ENCODE measurements at regions not wholly inside any gene's neighbourhood (a gene's known extent, or its start where the extent isn't known, plus 50 kb on each side); places are given as distances from the start of the nearest gene placed in this dataset.
"Not testable (repeated sequence)": the region's sequence is repeated elsewhere in the genome, so short reads cannot be mapped to it uniquely, and the experiment has no call there.

- Histone ChIP-seq H3K36me3 (no peaks in the 10 kb centered on the region), H3K27ac (no peak overlapping the region), H3K4me1 (no peaks in the 10 kb centered on the region), H3K9me3 (no peaks in the 10 kb centered on the region), H3K4me3 (no peak overlapping the region), H3K27me3 (ENCODE audit: low read depth) (no peaks in the 10 kb centered on the region)
- DNase-seq: no peak
- no peak for TF ChIP-seq CTCF (IDR thresholded peaks at IDR 0.05)
- intact Hi-C loops (cut with DNase I): no loop called here
- no peak for ATAC-seq
These were observed 103.7 kb upstream of the MNS1 start for GRCh38 chr15:56568466-56569167.

- Histone ChIP-seq H3K4me3 (no peak overlapping the region), H3K36me3 (no peaks in the 10 kb centered on the region), H3K9me3 (peaks cover 3% of the 10 kb centered on the region), H3K27me3 (ENCODE audit: low read depth) (no peaks in the 10 kb centered on the region), H3K27ac (no peak overlapping the region), H3K4me1 (no peaks in the 10 kb centered on the region)
- no peak for ATAC-seq
- DNase-seq: no peak
- no peak for TF ChIP-seq CTCF (IDR thresholded peaks at IDR 0.05)
- intact Hi-C loops (cut with DNase I): no loop called here
These were observed 92.5 kb upstream of the MNS1 start for GRCh38 chr15:56557415-56557814.

GRCh38 chr15:56553486-56553885, 88.5 kb upstream of the MNS1 start:
- H3K27me3 ChIP-seq (ENCODE audit: low read depth): no peaks in the 10 kb centered on the region
- H3K9me3 ChIP-seq: peaks cover 3% of the 10 kb centered on the region
- no peaks in the 10 kb centered on the region for H3K4me1 ChIP-seq
- H3K27ac ChIP-seq: no peak overlapping the region
- DNase-seq: no peak
- no peak for ATAC-seq
- no peaks in the 10 kb centered on the region for H3K36me3 ChIP-seq
- no peak for TF ChIP-seq CTCF (IDR thresholded peaks at IDR 0.05)
- intact Hi-C loops (cut with DNase I): no loop called here
- H3K4me3 ChIP-seq: no peak overlapping the region

GRCh38 chr15:56552659-56553058, 87.7 kb upstream of the MNS1 start:
- no peaks in the 10 kb centered on the region for H3K36me3 ChIP-seq
- intact Hi-C loops (cut with DNase I): no loop called here

GRCh38 chr15:56540570-56540969, 75.6 kb upstream of the MNS1 start:
- DNase-seq; H3K27ac ChIP-seq; H3K27me3 ChIP-seq (ENCODE audit: low read depth); intact Hi-C loops (cut with DNase I); H3K36me3 ChIP-seq; H3K4me3 ChIP-seq; H3K9me3 ChIP-seq; ATAC-seq; H3K4me1 ChIP-seq: not testable (repeated sequence)

More at GRCh38 chr15:56552659-56553058, 87.7 kb upstream of the MNS1 start:
- no peak overlapping the region for H3K4me3 ChIP-seq
- H3K9me3 ChIP-seq: peaks cover 2% of the 10 kb centered on the region
- ATAC-seq: no peak
- H3K4me1 ChIP-seq: no peaks in the 10 kb centered on the region
- DNase-seq: no peak
- TF ChIP-seq CTCF (IDR thresholded peaks at IDR 0.05): no peak
- no peak overlapping the region for H3K27ac ChIP-seq
- H3K27me3 ChIP-seq (ENCODE audit: low read depth): no peaks in the 10 kb centered on the region

- H3K36me3 ChIP-seq; H3K27me3 ChIP-seq (ENCODE audit: low read depth); DNase-seq; H3K27ac ChIP-seq; intact Hi-C loops (cut with DNase I); H3K4me3 ChIP-seq; H3K4me1 ChIP-seq; ATAC-seq; H3K9me3 ChIP-seq: not testable (repeated sequence)
These were observed 75.2 kb upstream of the MNS1 start for GRCh38 chr15:56540157-56540556.
